ENCODE measurements at regions not wholly inside any gene's neighbourhood (a gene's known extent, or its start where the extent isn't known, plus 50 kb on each side); places are given as distances from the start of the nearest gene placed in this dataset.

DNA sequence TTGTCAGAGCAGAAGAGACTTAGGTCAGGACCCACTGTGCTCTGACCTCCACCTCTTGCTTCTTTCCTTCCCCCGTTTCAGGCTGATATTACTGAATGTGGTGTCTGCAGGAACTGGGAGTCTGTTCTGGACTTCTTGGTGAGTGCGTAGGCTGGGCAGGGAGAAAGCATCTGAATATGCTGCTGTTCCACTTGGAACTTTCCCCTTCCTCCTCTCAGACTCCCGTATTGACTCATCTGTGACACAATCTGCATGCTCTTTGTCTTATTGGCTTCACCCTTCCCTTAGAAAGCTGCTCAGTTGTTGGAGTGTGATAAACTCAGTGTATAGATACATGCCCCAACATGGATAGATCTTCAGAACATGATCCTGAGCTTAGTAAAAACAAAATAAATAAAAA, 137.6 kb upstream of the HABP2 start:
- Histone ChIP-seq H3K4me3 (no peak overlapping the region), H3K4me1 (ENCODE audit: low read depth) (peaks cover 10% of the 10 kb centered on the region), H3K9me3 (ENCODE audit: low read depth) (no peaks in the 10 kb centered on the region), H3K27me3 (no peaks in the 10 kb centered on the region), H3K36me3 (no peaks in the 10 kb centered on the region), H3K27ac (no peak overlapping the region)
- TF ChIP-seq, protein P1, sequence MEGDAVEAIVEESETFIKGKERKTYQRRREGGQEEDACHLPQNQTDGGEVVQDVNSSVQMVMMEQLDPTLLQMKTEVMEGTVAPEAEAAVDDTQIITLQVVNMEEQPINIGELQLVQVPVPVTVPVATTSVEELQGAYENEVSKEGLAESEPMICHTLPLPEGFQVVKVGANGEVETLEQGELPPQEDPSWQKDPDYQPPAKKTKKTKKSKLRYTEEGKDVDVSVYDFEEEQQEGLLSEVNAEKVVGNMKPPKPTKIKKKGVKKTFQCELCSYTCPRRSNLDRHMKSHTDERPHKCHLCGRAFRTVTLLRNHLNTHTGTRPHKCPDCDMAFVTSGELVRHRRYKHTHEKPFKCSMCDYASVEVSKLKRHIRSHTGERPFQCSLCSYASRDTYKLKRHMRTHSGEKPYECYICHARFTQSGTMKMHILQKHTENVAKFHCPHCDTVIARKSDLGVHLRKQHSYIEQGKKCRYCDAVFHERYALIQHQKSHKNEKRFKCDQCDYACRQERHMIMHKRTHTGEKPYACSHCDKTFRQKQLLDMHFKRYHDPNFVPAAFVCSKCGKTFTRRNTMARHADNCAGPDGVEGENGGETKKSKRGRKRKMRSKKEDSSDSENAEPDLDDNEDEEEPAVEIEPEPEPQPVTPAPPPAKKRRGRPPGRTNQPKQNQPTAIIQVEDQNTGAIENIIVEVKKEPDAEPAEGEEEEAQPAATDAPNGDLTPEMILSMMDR (IDR thresholded peaks at IDR 0.05; ENCODE audit: low read depth, low read length), result no peak
- DNase-seq (ENCODE audit: low read depth in 1 of 2, low spot score in 1 of 2), result no peak

DNA sequence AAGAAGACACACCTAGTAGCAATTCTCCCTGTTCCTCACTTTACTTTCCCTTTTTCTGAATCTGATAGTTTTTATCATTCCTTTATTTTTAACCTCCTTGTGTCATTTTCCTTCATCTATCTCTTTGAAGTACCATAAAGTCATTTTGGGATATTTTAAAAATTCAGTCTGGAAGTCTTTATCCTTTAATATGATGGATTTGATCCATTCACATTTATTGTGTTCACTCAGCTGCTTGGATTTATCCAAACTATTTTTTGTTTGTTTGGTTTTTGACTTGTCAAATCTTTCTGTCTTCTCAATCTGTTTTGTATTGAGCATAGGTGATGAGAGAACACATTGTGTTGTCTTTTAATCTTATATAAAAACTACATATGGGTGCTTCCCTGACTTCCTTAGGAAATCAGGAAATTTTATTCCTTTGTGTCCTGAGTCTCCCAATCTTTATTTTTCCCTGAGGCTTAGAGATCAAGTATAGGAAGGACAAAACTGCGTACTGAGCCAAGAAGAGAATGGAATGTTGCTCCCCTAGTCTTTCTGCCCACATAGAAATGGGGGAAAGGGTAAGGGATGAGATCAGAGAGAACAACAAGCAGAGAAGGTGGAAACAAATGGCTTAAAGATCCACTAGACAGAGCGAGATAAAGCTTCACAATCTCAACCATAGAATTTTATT, 132.7 kb upstream of the HABP2 start:
- H3K36me3 ChIP-seq, result no peaks in the 10 kb centered on the region
- no peak for DNase-seq (ENCODE audit: low read depth in 1 of 2, low spot score in 1 of 2)

DNA sequence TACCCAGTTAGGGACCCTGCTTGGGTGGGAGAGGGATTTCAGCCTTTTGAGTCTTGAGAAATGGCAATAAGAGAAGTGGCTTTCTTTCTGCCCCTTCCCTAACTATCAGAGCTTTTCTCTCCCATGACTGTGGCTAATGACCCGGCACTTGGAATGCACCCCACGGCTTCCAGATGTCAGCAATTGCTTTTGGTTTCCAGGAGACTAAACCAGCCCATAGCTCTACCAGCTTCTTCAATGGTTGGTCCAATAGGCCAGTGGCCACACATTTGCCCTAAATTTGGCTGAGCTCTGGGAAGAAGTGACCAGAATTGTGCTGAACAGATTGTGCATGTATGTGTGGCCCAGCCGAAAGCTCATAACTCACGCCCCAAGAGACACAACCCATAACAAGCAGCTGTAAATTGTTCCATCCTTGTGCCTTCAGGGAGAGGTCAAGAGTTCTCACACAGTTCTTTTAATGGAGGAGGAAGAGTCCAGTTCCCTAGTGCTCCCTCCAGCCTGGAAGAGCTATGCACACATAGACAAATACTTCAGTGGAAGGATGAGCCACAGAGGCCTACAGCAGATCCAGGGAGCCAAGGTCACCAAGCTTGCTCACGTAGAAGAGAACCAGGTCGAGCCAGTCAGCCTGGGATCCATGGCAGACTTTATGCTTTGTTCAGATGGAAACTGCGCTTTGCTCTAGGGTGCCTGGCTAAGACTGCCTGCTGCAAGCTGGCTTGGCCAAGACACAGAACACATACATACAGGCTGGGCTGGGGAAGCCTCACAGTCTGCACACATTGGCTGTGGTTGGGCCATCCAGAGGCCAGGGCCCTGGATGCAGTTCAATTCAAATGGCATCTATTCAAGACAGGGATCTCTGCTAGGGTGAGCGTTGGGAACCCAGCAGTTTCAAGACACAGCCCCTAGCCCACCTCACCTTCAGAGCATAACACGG, 131.8 kb upstream of the HABP2 start:
- no peak for DNase-seq (ENCODE audit: low read depth in 1 of 2, low spot score in 1 of 2)
- H3K9me3 ChIP-seq (ENCODE audit: low read depth), result no peaks in the 10 kb centered on the region
- H3K27me3 ChIP-seq, result no peaks in the 10 kb centered on the region
- no peaks in the 10 kb centered on the region for H3K4me1 ChIP-seq (ENCODE audit: low read depth)
- no peak overlapping the region for H3K4me3 ChIP-seq
- TF ChIP-seq, protein P1 (IDR thresholded peaks at IDR 0.05; ENCODE audit: low read depth, low read length), result no peak
- H3K27ac ChIP-seq, result no peak overlapping the region
- no peaks in the 10 kb centered on the region for H3K36me3 ChIP-seq

More for the DNA sequence above, 132.7 kb upstream of the HABP2 start:
- Histone ChIP-seq H3K4me3 (no peak overlapping the region), H3K9me3 (ENCODE audit: low read depth) (no peaks in the 10 kb centered on the region), H3K27me3 (no peaks in the 10 kb centered on the region), H3K27ac (no peak overlapping the region), H3K4me1 (ENCODE audit: low read depth) (no peaks in the 10 kb centered on the region)
- TF ChIP-seq, protein P1 (IDR thresholded peaks at IDR 0.05; ENCODE audit: low read depth, low read length), result no peak

DNA sequence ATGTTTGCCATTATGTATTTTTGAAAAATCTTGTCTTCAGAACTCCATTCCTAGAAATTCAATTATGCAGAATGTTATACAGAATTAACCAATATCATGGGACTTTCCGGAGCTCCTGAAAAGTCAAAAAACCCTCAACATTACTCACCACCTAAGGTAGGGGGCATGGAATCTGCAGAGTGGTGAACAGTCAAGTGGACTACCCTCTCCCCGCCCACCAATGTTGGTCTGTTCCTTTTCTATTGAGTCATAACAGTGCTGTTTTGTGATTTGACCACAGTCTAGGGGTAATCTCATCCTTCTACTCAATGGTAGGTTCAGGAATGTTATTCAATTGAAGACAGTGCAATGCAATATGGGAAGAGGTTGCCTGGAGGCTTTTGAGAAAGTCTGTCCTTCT, 130.5 kb upstream of the HABP2 start:
- Histone ChIP-seq H3K36me3 (no peaks in the 10 kb centered on the region), H3K27me3 (no peaks in the 10 kb centered on the region), H3K9me3 (ENCODE audit: low read depth) (no peaks in the 10 kb centered on the region), H3K4me3 (no peak overlapping the region), H3K4me1 (ENCODE audit: low read depth) (no peaks in the 10 kb centered on the region), H3K27ac (no peak overlapping the region)
- TF ChIP-seq, protein P1 (IDR thresholded peaks at IDR 0.05; ENCODE audit: low read depth, low read length), result no peak
- no peak for DNase-seq (ENCODE audit: low read depth in 1 of 2, low spot score in 1 of 2)

DNA sequence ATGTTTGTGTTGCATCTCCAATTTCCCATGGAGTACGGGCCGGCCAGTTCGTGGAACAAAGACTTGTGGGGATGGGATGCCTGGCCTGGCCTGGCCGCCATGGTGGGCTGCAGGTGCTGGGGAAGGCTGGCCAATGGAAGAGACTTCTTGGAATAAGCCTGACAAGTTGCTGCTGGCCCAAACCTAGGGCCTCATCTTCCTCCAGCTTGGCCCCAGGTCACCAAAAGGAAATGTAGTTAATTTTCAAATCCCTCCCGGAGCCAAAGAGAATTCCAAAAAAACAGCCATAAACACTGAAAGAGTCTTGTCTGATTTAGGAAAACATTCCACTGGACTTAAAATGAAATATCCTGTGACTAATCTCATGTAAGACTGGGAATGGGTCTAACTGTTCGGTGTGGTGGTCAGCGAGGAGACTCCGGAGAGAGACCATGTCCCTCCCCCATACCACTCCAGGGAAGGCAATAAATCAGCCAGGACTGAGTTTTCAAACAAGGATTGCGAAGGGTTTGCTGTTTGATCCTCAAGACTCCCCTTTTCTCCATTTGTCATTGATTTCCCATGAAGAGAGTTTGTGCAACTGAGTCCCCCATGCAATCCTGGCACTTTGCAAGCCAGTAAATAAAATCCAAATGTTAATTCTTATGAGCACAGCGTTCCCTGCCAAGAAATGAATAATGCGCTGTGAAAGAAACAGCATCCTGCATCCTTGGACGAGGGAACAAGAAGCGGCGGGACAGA, 128.7 kb upstream of the HABP2 start:
- H3K27me3 ChIP-seq, result no peaks in the 10 kb centered on the region
- no peaks in the 10 kb centered on the region for H3K4me1 ChIP-seq (ENCODE audit: low read depth)
- DNase-seq (ENCODE audit: low read depth in 1 of 2, low spot score in 1 of 2), result no peak
- H3K4me3 ChIP-seq, result no peak overlapping the region
- no peak overlapping the region for H3K27ac ChIP-seq
- H3K9me3 ChIP-seq (ENCODE audit: low read depth), result no peaks in the 10 kb centered on the region
- H3K36me3 ChIP-seq, result no peaks in the 10 kb centered on the region
- TF ChIP-seq, protein P1 (IDR thresholded peaks at IDR 0.05; ENCODE audit: low read depth, low read length), result no peak
